Heart left ventricle (tissue), 13 donors: ENCODE measurements at regions not wholly inside any gene's neighbourhood (a gene's known extent, or its start where the extent isn't known, plus 50 kb on each side); places are given as distances from the start of the nearest gene placed in this dataset.

Experiments used
- POLR2A ChIP-seq, 2 donors: fragments of 450-650 bp; IDR thresholded peaks; one replicate each; pipeline ENCODE4 v1.6.1; 2017; ENCODE audit warnings: antibody characterized with exemption in 2 of 2, mild to moderate bottlenecking in 2 of 2, moderate library complexity in 2 of 2
- TF ChIP-seq, protein P1 (sequence below), 12 donors: fragments of 200-600 bp; sonication (generic) in 4 of 12; IDR thresholded peaks; one replicate each; pipeline versions ENCODE4 v1.5.0 to v1.8.0; 2018 to 2022; ENCODE audit warnings: antibody characterized with exemption in 12 of 12, mild to moderate bottlenecking in 5 of 12
- donor health status: ischemic (EF 13 %, LVEDD 7.1; RV severe dilation, severe dysfunction).
- donor health status: DM: no; HTN: yes; CAD: no.
- donor health status: DM: no; HTN: no; CAD: no.
- donor health status: ischemic (EF 25% LVEDD 6.9; RV normal size, moderate dysfunction).
- donor health status: ischemic (EF 25% LVEDD 5.7; RV mildly dilated, moderate dysfunction).
- donor health status: ischemic (EF 35%, LVEDD 5.7; RV mildly dilated, moderate dysfunction).
- donor health status: nonischemic (EF 11% LVEDD 7.7; RV severe dilation, severe dysfunction).
- donor health status: DM: yes; HTN: yes; CAD: no.
- donor health status: PGD.
- donor health status: ischemic (EF 29% LVEDD 5.4; RV normal size, mild dysfunction).
- donor health status: nonischemic (EF 23%, LVEDD 6.1; RV moderate dilation, normal function).

DNA sequence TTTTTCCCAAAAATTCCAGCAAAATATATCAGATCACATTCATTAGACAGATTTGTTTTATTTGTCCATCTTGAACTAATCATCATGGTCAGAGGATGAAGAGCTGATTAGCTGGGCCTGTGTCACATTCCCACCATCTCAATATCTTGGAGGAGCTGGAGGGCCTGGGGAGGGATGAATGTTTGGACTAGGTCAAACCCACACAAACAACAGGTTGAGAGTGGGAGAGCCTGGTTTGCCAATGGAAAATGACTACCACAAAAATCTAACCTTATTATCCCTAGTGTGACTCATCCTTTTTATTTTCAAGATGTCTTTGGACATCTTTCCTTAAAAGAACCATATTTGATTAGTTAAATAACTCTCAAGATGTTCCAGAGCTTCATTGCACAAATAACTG is 242.4 kb downstream of the OGFRL1 start:
- no peak for TF ChIP-seq POLR2A (IDR thresholded peaks at IDR 0.05)
- TF ChIP-seq, protein P1, sequence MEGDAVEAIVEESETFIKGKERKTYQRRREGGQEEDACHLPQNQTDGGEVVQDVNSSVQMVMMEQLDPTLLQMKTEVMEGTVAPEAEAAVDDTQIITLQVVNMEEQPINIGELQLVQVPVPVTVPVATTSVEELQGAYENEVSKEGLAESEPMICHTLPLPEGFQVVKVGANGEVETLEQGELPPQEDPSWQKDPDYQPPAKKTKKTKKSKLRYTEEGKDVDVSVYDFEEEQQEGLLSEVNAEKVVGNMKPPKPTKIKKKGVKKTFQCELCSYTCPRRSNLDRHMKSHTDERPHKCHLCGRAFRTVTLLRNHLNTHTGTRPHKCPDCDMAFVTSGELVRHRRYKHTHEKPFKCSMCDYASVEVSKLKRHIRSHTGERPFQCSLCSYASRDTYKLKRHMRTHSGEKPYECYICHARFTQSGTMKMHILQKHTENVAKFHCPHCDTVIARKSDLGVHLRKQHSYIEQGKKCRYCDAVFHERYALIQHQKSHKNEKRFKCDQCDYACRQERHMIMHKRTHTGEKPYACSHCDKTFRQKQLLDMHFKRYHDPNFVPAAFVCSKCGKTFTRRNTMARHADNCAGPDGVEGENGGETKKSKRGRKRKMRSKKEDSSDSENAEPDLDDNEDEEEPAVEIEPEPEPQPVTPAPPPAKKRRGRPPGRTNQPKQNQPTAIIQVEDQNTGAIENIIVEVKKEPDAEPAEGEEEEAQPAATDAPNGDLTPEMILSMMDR (IDR thresholded peaks at IDR 0.05) = no peak
